HCT116 (cell line): ENCODE measurements at regions not wholly inside any gene's neighbourhood (a gene's known extent, or its start where the extent isn't known, plus 50 kb on each side); places are given as distances from the start of the nearest gene placed in this dataset.

ENCODE experiments used
- CBX3 ChIP-seq: IDR thresholded peaks from 2 replicates; pipeline ENCODE4 v1.6.1; 2012; ENCODE audit warnings: low read depth
- CEBPB ChIP-seq: IDR thresholded peaks from 2 replicates; pipeline ENCODE4 v1.6.1; 2012; ENCODE audit warnings: low read depth
- CTCF ChIP-seq, 3 experiments: fragments of 200-600 bp in 1 of 3; sonication (generic) in 1 of 3; IDR thresholded peaks in 2 of 3; conservative IDR thresholded peaks in 1 of 3; 2 replicates each; pipeline ENCODE4 v1.5.1; 2012 to 2017; ENCODE audit warnings: low read depth in 2 of 3, low read length in 2 of 3, antibody characterized with exemption in 1 of 3, borderline replicate concordance in 1 of 3, control low read depth in 1 of 3, mild to moderate bottlenecking in 1 of 3, mixed read lengths in 1 of 3, mixed run types in 1 of 3, moderate library complexity in 1 of 3; ENCODE audit not compliant: insufficient read depth in 1 of 3
- ELF1 ChIP-seq: IDR thresholded peaks from 2 replicates; pipeline ENCODE4 v1.6.1; 2012; ENCODE audit warnings: low read depth, borderline replicate concordance
- EZH2phosphoT487 ChIP-seq: fragments of 200-600 bp; IDR thresholded peaks from 2 replicates; pipeline ENCODE4 v1.6.1; 2018; ENCODE audit warnings: antibody characterized with exemption, borderline replicate concordance
- JUND ChIP-seq: IDR thresholded peaks from 2 replicates; pipeline ENCODE4 v1.6.1; 2012
- POLR2A ChIP-seq: IDR thresholded peaks from 2 replicates; pipeline ENCODE4 v1.7.0; 2011; ENCODE audit warnings: borderline replicate concordance; ENCODE audit not compliant: insufficient read depth, insufficient read length; ENCODE audit errors: extremely low read depth
- POLR2AphosphoS5 ChIP-seq: IDR thresholded peaks from 2 replicates; pipeline ENCODE4 v1.6.1; 2011; ENCODE audit warnings: mild to moderate bottlenecking, low read depth, low read length, moderate library complexity
- RAD21 ChIP-seq: IDR thresholded peaks from 2 replicates; pipeline ENCODE4 v1.6.1; 2012; ENCODE audit warnings: low read depth, mild to moderate bottlenecking
- REST ChIP-seq: IDR thresholded peaks from 2 replicates; pipeline ENCODE4 v1.6.1; 2012; ENCODE audit warnings: low read depth
- SIN3A ChIP-seq: IDR thresholded peaks from 2 replicates; pipeline ENCODE4 v1.6.1; 2012; ENCODE audit warnings: low read depth
- ZNF274 ChIP-seq: fragments of 200-500 bp; sonication (Bioruptor generic); IDR thresholded peaks from 2 replicates; pipeline ENCODE4 v1.6.1; 2014; ENCODE audit warnings: mild to moderate bottlenecking, low read depth, low read length, inconsistent platforms
- TF ChIP-seq, protein P1 (sequence below): IDR thresholded peaks from 2 replicates; pipeline ENCODE4 v1.6.1; 2012

- TF ChIP-seq CTCF (IDR thresholded peaks at IDR 0.05 in 2 of 3, conservative IDR thresholded peaks at IDR 0.05 in 1 of 3; ENCODE audit: borderline replicate concordance in 1 of 3, insufficient read depth in 1 of 3, low read depth in 2 of 3, low read length in 2 of 3) (no peak), RAD21 (no peak), SIN3A (no peak), CEBPB (no peak), EZH2phosphoT487 (no peak), ZNF274 (no peak), POLR2AphosphoS5 (no peak), ELF1 (no peak), POLR2A (no peak), REST (no peak), CBX3 (no peak), JUND (no peak)
- TF ChIP-seq, protein P1, sequence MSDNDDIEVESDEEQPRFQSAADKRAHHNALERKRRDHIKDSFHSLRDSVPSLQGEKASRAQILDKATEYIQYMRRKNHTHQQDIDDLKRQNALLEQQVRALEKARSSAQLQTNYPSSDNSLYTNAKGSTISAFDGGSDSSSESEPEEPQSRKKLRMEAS, result no peak
Observed at GRCh38 chr7:136063326-136063666, 86.1 kb upstream of the MTPN start.
